OCI-LY3 (cell line): ENCODE measurements at regions not wholly inside any gene's neighbourhood (a gene's known extent, or its start where the extent isn't known, plus 50 kb on each side); places are given as distances from the start of the nearest gene placed in this dataset.

Source experiments
- CTCF ChIP-seq: fragments of 200-600, 300-600 bp; sonication (generic); IDR thresholded peaks from 2 replicates; pipeline ENCODE4 v1.5.1; 2014; ENCODE audit warnings: antibody characterized with exemption, low read length, low read depth
- EZH2phosphoT487 ChIP-seq: fragments of 200-600 bp; shearing (Covaris generic); IDR thresholded peaks from 2 replicates; pipeline ENCODE4 v1.6.1; 2018; ENCODE audit warnings: antibody characterized with exemption, mixed run types, low read depth

- no peak for TF ChIP-seq CTCF
- no peak for TF ChIP-seq EZH2phosphoT487
Observed at GRCh38 chr5:66242050-66242715, 98.1 kb downstream of the SREK1 start.
